HepG2 (cell line): ENCODE measurements at regions not wholly inside any gene's neighbourhood (a gene's known extent, or its start where the extent isn't known, plus 50 kb on each side); places are given as distances from the start of the nearest gene placed in this dataset.
A peak's percentile ranks its signal among the peaks of the same experiment; 100 is the strongest.

Source experiments
- ATAC-seq: fragments of 200-7000 bp; cut with Tn5 transposase; 3 replicates; pipeline ENCODE4 v1.9.1; 2020; ENCODE audit warnings: mild to moderate bottlenecking, moderate library complexity
- BruUV-seq: library from RNA; stranded (reverse); fragments of 400-500 nt; replicated peaks from 2 replicates; lab custom pipeline; 2021; lab: Mats Ljungman, UMichigan
- CTCF ChIA-PET: fragments of 300-600 bp; formaldehyde crosslinking; extraction: SDS; loops from one replicate; lab custom pipeline; 2021; ENCODE audit warnings: low total read pairs, inconsistent platforms, low intra/inter-chr PET ratio; lab: Yijun Ruan, JAX
- POLR2A ChIA-PET: fragments of 350-600 bp; sonication (Branson Sonifier 250); formaldehyde crosslinking; loops from one replicate; lab custom pipeline; 2020; ENCODE audit warnings: antibody characterized with exemption, inconsistent platforms; lab: Yijun Ruan, JAX
- DNase-seq: peaks from one replicate; pipeline ENCODE4 v3.0.0-alpha.2; 2015; ENCODE audit warnings: low spot score
- FAIRE-seq: peaks from 3 replicates; lab custom pipeline; 2011; peaks lifted over from hg19 to GRCh38; lab: Jason Lieb, UNC
- H2AFZ ChIP-seq: one replicate; pipeline ENCODE4 v1.6.1; 2011; ENCODE audit warnings: low read length, inconsistent platforms
- H3K27ac ChIP-seq: fragments of 300-600 bp; 3 replicates; pipeline ENCODE4 v1.8.0; 2011; ENCODE audit warnings: mixed run types, mild to moderate bottlenecking, mixed read lengths, low read length, inconsistent platforms; ENCODE audit not compliant: insufficient read depth; ENCODE audit errors: extremely low read length
- H3K27me3 ChIP-seq, 2 experiments: fragments of 200-600 bp in 1 of 2; 2 replicates in 1 of 2; 3 replicates in 1 of 2; pipeline versions ENCODE4 v1.6.0 to v1.8.0; 2011; ENCODE audit warnings: low read length in 2 of 2, mild to moderate bottlenecking in 2 of 2, moderate library complexity in 2 of 2, inconsistent platforms in 1 of 2; ENCODE audit not compliant: insufficient read depth in 2 of 2, control insufficient read depth in 1 of 2
- H3K36me3 ChIP-seq, 2 experiments: fragments of 200-600 bp in 1 of 2; replicated peaks in 1 of 2; 2 replicates in 1 of 2; 3 replicates in 1 of 2; pipeline versions ENCODE4 v1.5.1 to v1.8.0; 2011; ENCODE audit warnings: low read length in 2 of 2, inconsistent platforms in 1 of 2; ENCODE audit not compliant: insufficient read depth in 2 of 2, control insufficient read depth in 1 of 2
- H3K4me1 ChIP-seq: 2 replicates; pipeline ENCODE4 v1.5.1; 2012; ENCODE audit warnings: low read length, inconsistent platforms; ENCODE audit not compliant: insufficient read depth
- H3K4me2 ChIP-seq: 2 replicates; pipeline ENCODE4 v1.6.0; 2011; ENCODE audit warnings: low read depth, low read length, inconsistent platforms
- H3K4me3 ChIP-seq, 3 experiments: fragments of 200-600 bp in 1 of 3; sonication (generic), shearing (Covaris generic) in 1 of 3; replicated peaks in 1 of 3; 2 replicates each; pipeline ENCODE4 v1.5.1; 2011 to 2016; ENCODE audit warnings: low read length in 3 of 3, inconsistent platforms in 2 of 3, low read depth in 2 of 3, mild to moderate bottlenecking in 2 of 3, control low read depth in 1 of 3, mixed read lengths in 1 of 3; ENCODE audit not compliant: insufficient read depth in 1 of 3
- H3K79me2 ChIP-seq: one replicate; pipeline ENCODE4 v1.6.1; 2011; ENCODE audit warnings: low read length, inconsistent platforms; ENCODE audit not compliant: insufficient read depth
- H3K9ac ChIP-seq: 2 replicates; pipeline ENCODE4 v1.6.0; 2011; ENCODE audit warnings: mild to moderate bottlenecking, low read depth, low read length, inconsistent platforms; ENCODE audit not compliant: insufficient read depth
- H3K9me3 ChIP-seq: 2 replicates; pipeline ENCODE4 v1.5.1; 2012; ENCODE audit warnings: mild to moderate bottlenecking, low read length
- H4K20me1 ChIP-seq: 2 replicates; pipeline ENCODE4 v1.6.0; 2011; ENCODE audit warnings: inconsistent platforms, mild to moderate bottlenecking, low read length, moderate library complexity; ENCODE audit not compliant: insufficient read depth
- ATF7-NPFF ChIP-seq: sonication (generic); formaldehyde crosslinking; IDR thresholded peaks from 2 replicates; pipeline ENCODE4 v1.8.1; 2023; ENCODE audit warnings: mild to moderate bottlenecking, low read depth, missing genetic modification reagents, moderate library complexity
- BCLAF1 ChIP-seq: fragments of 450-650 bp; IDR thresholded peaks from 2 replicates; pipeline ENCODE4 v1.6.1; 2017; ENCODE audit warnings: mild to moderate bottlenecking
- DBP ChIP-seq: sonication (generic); formaldehyde crosslinking; IDR thresholded peaks from 2 replicates; pipeline ENCODE4 v1.4.0; 2020; ENCODE audit warnings: missing genetic modification reagents; ENCODE audit errors: not compliant biosample characterization
- GABPB1 ChIP-seq: IDR thresholded peaks from 2 replicates; pipeline ENCODE4 v1.6.1; 2016; ENCODE audit warnings: mild to moderate bottlenecking, missing genetic modification reagents, moderate library complexity, missing compliant biosample characterization
- KDM6A ChIP-seq: IDR thresholded peaks from 2 replicates; pipeline ENCODE4 v1.6.1; 2016; ENCODE audit warnings: low read depth
- RXRA ChIP-seq: sonication (generic); formaldehyde crosslinking; IDR thresholded peaks from 2 replicates; pipeline ENCODE4 v1.5.1; 2020; ENCODE audit warnings: missing genetic modification reagents
- XBP1 ChIP-seq: sonication (generic); formaldehyde crosslinking; IDR thresholded peaks from 2 replicates; pipeline ENCODE4 v1.5.0; 2020; ENCODE audit warnings: missing genetic modification reagents
- ZBTB42 ChIP-seq: sonication (generic); formaldehyde crosslinking; IDR thresholded peaks from 2 replicates; pipeline ENCODE4 v1.5.0; 2020; ENCODE audit warnings: mild to moderate bottlenecking, missing genetic modification reagents
- ZKSCAN8 ChIP-seq: IDR thresholded peaks from 2 replicates; pipeline ENCODE4 v1.6.1; 2016; ENCODE audit warnings: borderline replicate concordance, missing genetic modification reagents, missing compliant biosample characterization
- ZNF557 ChIP-seq: sonication (generic); formaldehyde crosslinking; IDR thresholded peaks from 2 replicates; pipeline ENCODE4 v1.4.0; 2020; ENCODE audit warnings: missing genetic modification reagents
- ZNF709 ChIP-seq: sonication (generic); formaldehyde crosslinking; IDR thresholded peaks from 2 replicates; pipeline ENCODE4 v1.5.0; 2020; ENCODE audit warnings: mild to moderate bottlenecking, missing genetic modification reagents
- WGBS: methylation state at CpG from one replicate; pipeline ENCODE4 v1.1.6; 2017; ENCODE audit warnings: low lambda C conversion rate; 5-methylcytosine and 5-hydroxymethylcytosine counted together
- in situ Hi-C: cut with HindIII; loops from 2 replicates; pipeline ENCODE4 v1.10.0; 2017; ENCODE audit warnings: low pct_unique_long_range_greater_than_20kb; ENCODE audit not compliant: extremely low pct_ligation_motif_present
- intact Hi-C: fragments of 100-400 bp; cut with micrococcal nuclease; formaldehyde crosslinking; loops from one replicate; pipeline ENCODE4 v1.10.0; 2022; ENCODE audit not compliant: unreplicated experiment

- TF ChIP-seq ATF7-NPFF (CRISPR knock-in tag) (no peak), KDM6A (no peak), ZNF557 (CRISPR knock-in tag) (no peak)
- H4K20me1 ChIP-seq: no peaks in the 10 kb centered on the region
- no peaks in the 10 kb centered on the region for H3K9me3 ChIP-seq
- H3K27me3 ChIP-seq: no peaks in the 10 kb centered on the region
- no TSS peak for BruUV-seq
- no peak overlapping the region for H3K4me2 ChIP-seq
- no peak for FAIRE-seq
- ATAC-seq: no peak
- H3K9ac ChIP-seq: no peak overlapping the region
- H3K36me3 ChIP-seq: no peaks in the 10 kb centered on the region
- in situ Hi-C loops: no loop called here
- H3K27ac ChIP-seq: no peak overlapping the region
- ChIA-PET POLR2A (no interaction called here), CTCF (no interaction called here)
- no peaks in the 10 kb centered on the region for H3K4me1 ChIP-seq
- H2AFZ ChIP-seq: no peak overlapping the region
- H3K79me2 ChIP-seq: no peaks in the 10 kb centered on the region
- intact Hi-C loops: no loop called here
- peak; percentile 23 for DNase-seq
- H3K4me3 ChIP-seq: no peak overlapping the region
These were observed 243.6 kb upstream of the DKK2 start for GRCh38 chr4:107279733-107280132.

GRCh38 chr4:107278791-107279483 lies 242.8 kb upstream of the DKK2 start:
- no peak for ATAC-seq
- Histone ChIP-seq H3K4me3 (no peak overlapping the region), H3K79me2 (no peaks in the 10 kb centered on the region), H3K4me1 (no peaks in the 10 kb centered on the region), H4K20me1 (no peaks in the 10 kb centered on the region), H3K27ac (no peak overlapping the region), H3K9me3 (no peaks in the 10 kb centered on the region), H3K36me3 (no peaks in the 10 kb centered on the region), H3K27me3 (no peaks in the 10 kb centered on the region), H2AFZ (no peak overlapping the region), H3K9ac (no peak overlapping the region), H3K4me2 (no peak overlapping the region)
- no peak for FAIRE-seq
- peak; percentile 1 for DNase-seq
- no peak for TF ChIP-seq DBP
- no peak for TF ChIP-seq GABPB1
- TF ChIP-seq ZNF709: no peak
- TF ChIP-seq BCLAF1: no peak
- no peak for TF ChIP-seq RXRA
- TF ChIP-seq ZBTB42 (CRISPR knock-in tag): no peak
- TF ChIP-seq XBP1: no peak
- TF ChIP-seq ZKSCAN8 (CRISPR knock-in tag): no peak
- intact Hi-C loops: no loop called here
- 2% methylated on average over 4 of the region's 4 CpGs for WGBS
- BruUV-seq: no TSS peak
- in situ Hi-C loops: no loop called here
- ChIA-PET CTCF (no interaction called here), POLR2A (no interaction called here)
